Bronchial epithelial cell (primary cell): ENCODE measurements at regions not wholly inside any gene's neighbourhood (a gene's known extent, or its start where the extent isn't known, plus 50 kb on each side); places are given as distances from the start of the nearest gene placed in this dataset.

ENCODE experiments used
- DNase-seq: peaks from one replicate; pipeline ENCODE4 v3.0.0-alpha.2; 2010; ENCODE audit warnings: low read depth
- FAIRE-seq: peaks from 2 replicates; lab custom pipeline; 2011; peaks lifted over from hg19 to GRCh38; lab: Jason Lieb, UNC
- H3K27me3 ChIP-seq: 2 replicates; pipeline ENCODE4 v1.5.1; 2011; ENCODE audit warnings: low read length; ENCODE audit not compliant: control insufficient read depth, insufficient read depth
- H3K36me3 ChIP-seq: 2 replicates; pipeline ENCODE4 v1.5.1; 2011; ENCODE audit warnings: low read length; ENCODE audit not compliant: control insufficient read depth, insufficient read depth
- H3K4me3 ChIP-seq: 2 replicates; pipeline ENCODE4 v1.5.1; 2011; ENCODE audit warnings: mild to moderate bottlenecking, low read depth, low read length, control low read depth
- CTCF ChIP-seq: IDR thresholded peaks from 2 replicates; pipeline ENCODE4 v1.5.1; 2011; ENCODE audit warnings: mild to moderate bottlenecking, moderate library complexity, low read length, control low read depth, inconsistent platforms; ENCODE audit not compliant: insufficient read depth, severe bottlenecking

- DNase-seq (no peak), FAIRE-seq (no peak)
- Histone ChIP-seq H3K4me3 (no peak overlapping the region), H3K36me3 (no peaks in the 10 kb centered on the region), H3K27me3 (no peaks in the 10 kb centered on the region)
- no peak for TF ChIP-seq CTCF
Measured at GRCh38 chr21:24470852-24471251, 1136.4 kb downstream of the MRPL39 start.

DNA sequence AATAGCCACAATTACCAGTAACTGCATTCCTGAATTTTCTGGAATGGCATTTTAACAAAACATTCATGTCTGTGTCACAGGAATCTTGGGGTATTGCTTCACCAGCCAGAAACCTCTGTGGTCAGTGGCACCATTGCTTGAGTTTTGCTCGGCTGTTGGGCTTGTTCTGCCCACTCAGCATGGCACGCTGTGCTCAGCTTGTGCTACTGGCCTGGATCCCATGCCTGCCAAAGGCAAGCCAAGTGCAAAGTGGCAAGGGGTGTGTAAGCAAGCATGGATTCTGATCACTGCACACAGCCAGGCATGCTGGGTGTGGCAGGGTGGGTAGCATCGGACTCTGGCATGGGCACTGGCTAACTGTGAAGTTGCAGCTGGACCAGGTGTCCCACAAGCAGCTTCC, 1150.9 kb downstream of the MRPL39 start:
- FAIRE-seq: no peak
- Histone ChIP-seq H3K4me3 (no peak overlapping the region), H3K36me3 (no peaks in the 10 kb centered on the region), H3K27me3 (no peaks in the 10 kb centered on the region)
- DNase-seq: no peak
- TF ChIP-seq CTCF: no peak

DNA sequence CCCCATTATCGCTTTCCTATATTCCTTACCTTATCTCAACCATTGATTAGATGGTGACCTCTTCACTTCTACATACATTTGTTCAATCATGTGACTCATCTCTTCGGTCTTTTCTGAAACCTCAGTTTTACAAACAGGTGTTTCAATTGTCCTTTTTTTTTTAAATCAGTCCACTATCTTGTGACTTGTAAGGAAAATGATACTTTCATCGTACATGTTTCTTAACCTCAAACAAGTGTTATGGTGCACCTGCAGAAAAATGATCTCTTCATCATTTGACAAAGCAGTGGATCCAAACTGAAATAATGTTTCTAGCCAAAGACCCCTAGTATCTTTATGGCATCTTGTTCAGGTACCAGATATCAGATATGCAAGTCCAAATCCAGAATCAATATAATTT, 1157.2 kb downstream of the MRPL39 start:
- no peak for TF ChIP-seq CTCF
- DNase-seq (no peak), FAIRE-seq (no peak)
- no peaks in the 10 kb centered on the region for H3K36me3 ChIP-seq
- no peak overlapping the region for H3K4me3 ChIP-seq
- no peaks in the 10 kb centered on the region for H3K27me3 ChIP-seq

GRCh38 chr21:24445517-24445916, 1161.8 kb downstream of the MRPL39 start:
- TF ChIP-seq CTCF: no peak
- FAIRE-seq: no peak
- Histone ChIP-seq H3K4me3 (no peak overlapping the region), H3K36me3 (no peaks in the 10 kb centered on the region), H3K27me3 (no peaks in the 10 kb centered on the region)
- DNase-seq: no peak

GRCh38 chr21:24444736-24445135, 1162.5 kb downstream of the MRPL39 start:
- Histone ChIP-seq H3K27me3 (no peaks in the 10 kb centered on the region), H3K4me3 (no peak overlapping the region), H3K36me3 (no peaks in the 10 kb centered on the region)
- FAIRE-seq (no peak), DNase-seq (no peak)
- TF ChIP-seq CTCF: no peak

DNA sequence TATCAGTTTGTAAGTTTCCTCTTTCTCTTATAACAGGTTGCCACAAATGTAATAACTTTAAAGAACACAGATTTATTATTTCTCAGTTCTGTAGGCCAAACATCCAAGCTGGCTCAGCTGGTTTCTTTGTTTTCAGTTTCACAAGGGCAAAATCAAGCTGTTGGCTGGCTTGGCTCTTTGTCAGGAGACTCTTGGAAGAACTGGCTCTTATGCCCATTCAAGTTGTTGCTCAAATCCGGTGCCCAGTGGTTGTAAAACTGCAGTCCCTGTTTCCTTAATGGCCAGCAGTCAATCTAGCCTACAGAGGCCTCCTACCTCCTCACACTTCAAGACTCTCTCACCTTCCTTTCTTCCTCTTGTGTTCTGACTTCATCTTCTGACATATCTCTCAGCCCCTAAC, 1171.0 kb downstream of the MRPL39 start:
- Histone ChIP-seq H3K4me3 (no peak overlapping the region), H3K27me3 (no peaks in the 10 kb centered on the region), H3K36me3 (no peaks in the 10 kb centered on the region)
- DNase-seq (no peak), FAIRE-seq (no peak)
- no peak for TF ChIP-seq CTCF
